EL (cell line): ENCODE measurements at regions not wholly inside any gene's neighbourhood (a gene's known extent, or its start where the extent isn't known, plus 50 kb on each side); places are given as distances from the start of the nearest gene placed in this dataset.
"Not testable (repeated sequence)": the region's sequence is repeated elsewhere in the genome, so short reads cannot be mapped to it uniquely, and the experiment has no call there.

Experiments
- DNase-seq: peaks from one replicate; pipeline ENCODE4 v3.0.0-alpha.2; 2016

- DNase-seq: no peak
Measured at GRCh38 chr6:51161752-51162151, 343.1 kb downstream of the TFAP2B start.

- DNase-seq: no peak
Measured at GRCh38 chr6:51163843-51164529, 345.3 kb downstream of the TFAP2B start.

GRCh38 chr6:51166914-51167313 is 348.2 kb downstream of the TFAP2B start:
- DNase-seq: no peak

DNA sequence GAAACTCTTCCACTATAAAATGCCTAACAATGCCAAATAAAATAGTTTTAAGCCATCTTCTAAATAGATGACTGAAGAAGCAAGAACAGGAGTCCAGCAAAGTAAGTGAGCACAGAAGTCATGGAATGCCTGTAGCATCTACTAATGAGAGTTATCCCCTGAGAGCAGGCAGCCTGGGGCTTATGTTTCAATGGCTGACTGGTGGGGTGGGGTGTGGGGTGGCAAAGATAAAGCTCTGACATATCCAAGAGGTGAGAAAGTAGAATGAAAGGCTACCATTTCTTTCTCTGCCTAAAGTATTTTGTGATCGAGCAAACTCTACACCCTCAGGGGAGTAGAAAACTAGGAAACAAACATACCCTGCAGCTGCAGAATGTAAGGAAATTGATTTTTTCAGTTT is 348.8 kb downstream of the TFAP2B start:
- no peak for DNase-seq

GRCh38 chr6:51182827-51183226 is 364.2 kb downstream of the TFAP2B start:
- no peak for DNase-seq

DNA sequence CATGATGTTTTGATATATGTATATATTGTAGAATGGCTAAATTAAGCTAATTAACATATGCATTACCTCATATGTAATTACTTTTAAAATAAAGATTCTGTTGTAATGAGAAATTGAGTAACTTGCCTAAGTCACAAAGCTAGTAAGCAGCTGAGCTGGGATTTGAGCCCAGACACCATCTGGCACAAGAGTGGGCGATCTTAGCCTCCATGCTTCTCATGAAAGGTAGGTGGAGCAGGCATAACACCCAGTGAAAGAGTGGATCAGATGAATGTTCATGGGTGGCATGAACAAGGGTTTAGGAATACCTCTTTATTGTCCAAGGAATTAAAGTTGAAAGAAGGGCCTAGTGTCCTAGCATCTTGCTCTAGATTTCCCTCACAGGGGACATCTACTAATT is 365.4 kb downstream of the TFAP2B start:
- no peak for DNase-seq

- DNase-seq: not testable (repeated sequence)
Measured at GRCh38 chr6:51193163-51193562, 374.5 kb downstream of the TFAP2B start.

- no peak for DNase-seq
Measured at GRCh38 chr6:51199105-51199552, 380.5 kb downstream of the TFAP2B start.

GRCh38 chr6:51199733-51200260 is 381.1 kb downstream of the TFAP2B start:
- no peak for DNase-seq

DNA sequence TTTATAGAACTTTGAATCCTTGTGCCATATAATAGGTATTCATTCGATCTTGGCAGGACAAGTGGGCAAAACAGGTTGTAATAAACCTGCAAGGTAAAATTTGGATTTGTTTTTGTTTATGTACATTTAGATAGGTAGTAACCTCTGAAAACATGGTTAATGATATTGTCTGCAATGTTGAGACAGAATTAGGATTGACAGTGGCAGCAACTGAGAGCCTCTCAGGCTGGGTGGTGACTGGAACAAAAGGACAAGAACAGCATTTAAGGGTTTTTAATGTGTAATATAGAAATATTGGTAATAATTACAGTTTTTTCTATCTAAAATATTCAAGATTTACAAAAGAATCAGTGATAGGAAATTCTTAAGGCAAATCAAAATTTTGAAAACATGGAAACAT is 382.0 kb downstream of the TFAP2B start:
- no peak for DNase-seq

GRCh38 chr6:51202653-51203052 is 384.0 kb downstream of the TFAP2B start:
- DNase-seq: not testable (repeated sequence)

- no peak for DNase-seq
Measured at GRCh38 chr6:51203504-51203903, 384.8 kb downstream of the TFAP2B start.

DNA sequence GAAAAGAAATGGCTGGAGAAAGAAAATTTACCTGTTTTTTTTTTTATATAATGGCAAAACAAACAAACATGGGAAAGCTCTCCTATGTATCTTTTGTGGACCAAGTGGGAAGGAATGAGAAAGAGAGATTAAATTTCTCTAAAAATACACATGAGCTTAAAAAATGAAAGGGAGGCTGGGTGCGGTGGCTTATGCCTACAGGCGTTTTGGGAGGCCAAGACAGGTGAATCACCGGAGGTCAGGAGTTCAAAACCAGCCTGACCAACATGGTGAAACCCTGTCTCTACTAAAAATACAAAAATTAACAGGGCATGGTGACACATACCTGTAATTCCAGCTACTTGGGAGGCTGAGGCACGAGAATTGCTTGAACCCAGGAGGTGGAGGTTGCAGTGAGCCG is 388.0 kb downstream of the TFAP2B start:
- not testable (repeated sequence) for DNase-seq

DNA sequence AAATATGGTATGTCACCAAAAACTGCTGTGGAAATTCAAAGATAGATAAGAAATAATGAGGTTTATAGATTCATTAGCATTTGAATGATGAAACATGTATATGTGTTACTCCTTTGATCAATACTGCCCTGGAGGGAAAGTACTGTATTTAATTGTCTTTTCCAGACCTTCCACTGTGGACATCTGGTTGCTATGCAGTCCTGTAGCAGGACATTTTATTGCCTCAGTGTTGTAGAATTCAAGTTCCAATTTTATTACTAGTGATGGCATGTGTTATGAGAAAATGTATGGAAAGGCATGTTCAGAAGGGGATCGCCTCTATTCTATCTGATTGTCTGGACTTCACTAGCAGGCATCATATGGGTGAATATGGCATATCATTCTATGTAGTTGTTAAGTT is 391.0 kb downstream of the TFAP2B start:
- no peak for DNase-seq

GRCh38 chr6:51213811-51214210 is 395.1 kb downstream of the TFAP2B start:
- DNase-seq: no peak

GRCh38 chr6:51214442-51214841 is 395.8 kb downstream of the TFAP2B start:
- no peak for DNase-seq

GRCh38 chr6:51218181-51218580 is 399.5 kb downstream of the TFAP2B start:
- DNase-seq: no peak

GRCh38 chr6:51224580-51225240 is 406.0 kb downstream of the TFAP2B start:
- DNase-seq: not testable (repeated sequence)

DNA sequence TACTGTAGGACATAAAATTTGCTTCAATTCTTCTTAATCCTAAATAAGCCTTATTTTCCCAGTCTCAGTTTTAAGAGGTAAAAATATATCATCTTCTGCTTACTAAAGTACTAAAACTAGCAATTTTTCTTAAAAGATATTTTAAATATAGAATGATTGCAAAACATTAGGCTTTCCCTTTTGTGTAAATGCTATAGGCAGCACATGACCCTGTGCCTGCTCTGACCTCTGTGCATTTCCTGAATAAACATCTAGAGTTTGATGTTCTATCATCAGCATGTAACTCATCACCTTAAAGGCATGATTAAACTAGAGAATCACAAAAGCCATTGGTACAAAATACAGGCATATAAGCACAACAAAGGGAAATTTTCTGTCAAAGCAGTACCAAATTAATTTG is 422.7 kb downstream of the TFAP2B start:
- no peak for DNase-seq

DNA sequence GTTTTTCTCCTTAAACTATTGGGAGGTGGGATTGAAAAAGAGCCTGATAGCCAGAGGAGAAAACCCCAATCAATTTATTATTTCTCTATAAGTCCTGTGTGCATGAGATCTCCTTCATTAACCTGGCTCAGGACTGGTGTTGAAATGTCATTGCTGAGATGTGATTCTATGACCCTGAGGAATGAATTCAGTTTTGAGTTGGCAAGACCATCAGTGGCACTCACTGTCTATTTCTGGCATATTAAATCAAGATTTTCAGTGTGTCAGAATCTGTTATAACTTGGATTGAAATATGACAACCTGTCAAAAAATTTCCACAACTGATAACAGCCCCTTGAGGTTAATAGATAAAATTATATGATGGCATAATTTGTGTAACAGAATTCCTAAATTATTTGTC is 431.1 kb downstream of the TFAP2B start:
- no peak for DNase-seq

GRCh38 chr6:51250317-51250716 is 431.6 kb downstream of the TFAP2B start:
- no peak for DNase-seq

- no peak for DNase-seq
Measured at GRCh38 chr6:51257938-51258337, 439.3 kb downstream of the TFAP2B start.

DNA sequence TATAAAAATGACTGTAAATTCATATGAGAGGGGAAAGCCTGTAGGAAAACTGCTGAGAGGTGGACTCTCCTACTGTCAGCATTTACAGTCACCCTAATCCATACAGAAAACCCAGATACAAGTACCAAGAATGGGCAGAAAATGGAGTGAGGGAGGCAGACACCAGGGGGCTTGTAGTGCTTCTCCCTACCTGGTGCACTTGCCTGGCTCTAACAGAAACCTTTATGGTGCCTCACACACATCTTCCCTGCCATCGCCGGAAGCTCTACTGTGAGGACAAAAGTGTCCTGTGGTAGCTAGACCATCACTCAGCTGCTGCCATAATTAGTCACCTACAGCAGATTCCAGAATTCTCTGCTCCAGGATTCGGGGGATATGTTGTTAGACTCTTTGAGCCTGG is 441.3 kb downstream of the TFAP2B start:
- DNase-seq: no peak

- no peak for DNase-seq
Measured at GRCh38 chr6:51261691-51262090, 443.0 kb downstream of the TFAP2B start.

- DNase-seq: no peak
Measured at GRCh38 chr6:51265426-51265825, 446.8 kb downstream of the TFAP2B start.
